ENCODE measurements at regions not wholly inside any gene's neighbourhood (a gene's known extent, or its start where the extent isn't known, plus 50 kb on each side); places are given as distances from the start of the nearest gene placed in this dataset.

- TF ChIP-seq PATZ1 (CRISPR knock-in tag; IDR thresholded peaks at IDR 0.05; ENCODE audit: borderline replicate concordance), result no peak
- no peak for TF ChIP-seq TOX (CRISPR knock-in tag; IDR thresholded peaks at IDR 0.05; ENCODE audit: borderline replicate concordance)
- TF ChIP-seq GLIS3 (CRISPR knock-in tag; IDR thresholded peaks at IDR 0.05), result no peak
- TF ChIP-seq ZFP30 (CRISPR knock-in tag; IDR thresholded peaks at IDR 0.05), result no peak
- no peak for TF ChIP-seq ZFP3 (CRISPR knock-in tag; IDR thresholded peaks at IDR 0.05)
- no peak for TF ChIP-seq TCF4 (CRISPR knock-in tag; IDR thresholded peaks at IDR 0.05; ENCODE audit: borderline replicate concordance)
- no peak for TF ChIP-seq ZNF8 (CRISPR knock-in tag; IDR thresholded peaks at IDR 0.05)
- no peak for TF ChIP-seq ESRRG (CRISPR knock-in tag; IDR thresholded peaks at IDR 0.05)
- TF ChIP-seq ZNF565 (CRISPR knock-in tag; conservative IDR thresholded peaks at IDR 0.05; ENCODE audit: low read depth), result no peak
- no peak for TF ChIP-seq OSR1 (CRISPR knock-in tag; IDR thresholded peaks at IDR 0.05)
- no peak for TF ChIP-seq CSRNP3 (CRISPR knock-in tag; IDR thresholded peaks at IDR 0.05)
- no peak for TF ChIP-seq RARB (CRISPR knock-in tag; IDR thresholded peaks at IDR 0.05)
- TF ChIP-seq TSHZ2 (CRISPR knock-in tag; IDR thresholded peaks at IDR 0.05), result no peak
- TF ChIP-seq ZNF70 (CRISPR knock-in tag; IDR thresholded peaks at IDR 0.05), result no peak
- no peak for TF ChIP-seq CREB5 (CRISPR knock-in tag; IDR thresholded peaks at IDR 0.05; ENCODE audit: low read depth)
- no peak for TF ChIP-seq ARNTL (CRISPR knock-in tag; IDR thresholded peaks at IDR 0.05; ENCODE audit: borderline replicate concordance, low read depth)
- TF ChIP-seq ISL1 (CRISPR knock-in tag; IDR thresholded peaks at IDR 0.05), result no peak
- no peak for ATAC-seq
These were observed 95.7 kb downstream of the MYCN start for GRCh38 chr2:16035747-16036745.

- TF ChIP-seq ISL1 (CRISPR knock-in tag; IDR thresholded peaks at IDR 0.05), result no peak
- no peak for TF ChIP-seq ESRRG (CRISPR knock-in tag; IDR thresholded peaks at IDR 0.05)
- TF ChIP-seq SNAI2 (CRISPR knock-in tag; IDR thresholded peaks at IDR 0.05), result no peak
- TF ChIP-seq TSHZ2 (CRISPR knock-in tag; IDR thresholded peaks at IDR 0.05), result no peak
- no peak for ATAC-seq
These were observed 94.8 kb downstream of the MYCN start for GRCh38 chr2:16034975-16035746.
